Loucy (cell line): ENCODE measurements at regions not wholly inside any gene's neighbourhood (a gene's known extent, or its start where the extent isn't known, plus 50 kb on each side); places are given as distances from the start of the nearest gene placed in this dataset.

Experiments
- H2AFZ ChIP-seq: fragments of 200-600 bp; sonication (generic); 2 replicates; pipeline ENCODE4 v1.6.0; 2016; ENCODE audit warnings: antibody characterized with exemption, mild to moderate bottlenecking, low read length, moderate library complexity
- H3F3A ChIP-seq: fragments of 200-600 bp; 2 replicates; pipeline ENCODE4 v1.6.0; 2016; ENCODE audit warnings: antibody characterized with exemption, low read depth, mild to moderate bottlenecking
- H3K27me3 ChIP-seq: fragments of 200-600 bp; sonication (generic); 2 replicates; pipeline ENCODE4 v1.6.1; 2014; ENCODE audit warnings: low read length, mild to moderate bottlenecking; ENCODE audit not compliant: insufficient read depth, poor library complexity, severe bottlenecking
- H3K36me3 ChIP-seq: fragments of 200-600 bp; sonication (generic); 2 replicates; pipeline ENCODE4 v1.6.1; 2016; ENCODE audit warnings: low read length; ENCODE audit not compliant: insufficient read depth
- H3K4me1 ChIP-seq: fragments of 200-600 bp; sonication (generic); 2 replicates; pipeline ENCODE4 v1.5.1; 2014; ENCODE audit warnings: low read length, mild to moderate bottlenecking; ENCODE audit not compliant: insufficient read depth, poor library complexity, severe bottlenecking
- H3K4me2 ChIP-seq: fragments of 200-600 bp; sonication (generic); 2 replicates; pipeline ENCODE4 v1.6.0; 2014; ENCODE audit warnings: antibody characterized with exemption, low read length, low read depth, mild to moderate bottlenecking; ENCODE audit not compliant: poor library complexity, severe bottlenecking
- H3K4me3 ChIP-seq: fragments of 200-600 bp; sonication (generic); 2 replicates; pipeline ENCODE4 v1.5.1; 2014; ENCODE audit warnings: low read length, mild to moderate bottlenecking, mixed read lengths; ENCODE audit not compliant: poor library complexity, severe bottlenecking
- H3K79me2 ChIP-seq: fragments of 200-600 bp; sonication (generic); 2 replicates; pipeline ENCODE4 v1.6.1; 2014; ENCODE audit warnings: low read length; ENCODE audit not compliant: insufficient read depth
- H3K9ac ChIP-seq: fragments of 200-600 bp; sonication (generic); 2 replicates; pipeline ENCODE4 v1.6.0; 2014; ENCODE audit warnings: mild to moderate bottlenecking, low read depth, low read length, moderate library complexity; ENCODE audit not compliant: poor library complexity, severe bottlenecking
- H3K9me2 ChIP-seq: fragments of 200-600 bp; sonication (generic); replicated peaks from 2 replicates; pipeline ENCODE4 v1.6.1; 2016; ENCODE audit warnings: low read depth, low read length, mixed read lengths
- H3K9me3 ChIP-seq: fragments of 200-600 bp; sonication (generic); 2 replicates; pipeline ENCODE4 v1.6.1; 2014; ENCODE audit warnings: mild to moderate bottlenecking, antibody characterized with exemption, low read length, low read depth; ENCODE audit not compliant: insufficient read depth
- H4K20me1 ChIP-seq: fragments of 200-600 bp; sonication (generic); 2 replicates; pipeline ENCODE4 v1.6.0; 2014; ENCODE audit warnings: antibody characterized with exemption, low read length, mild to moderate bottlenecking; ENCODE audit not compliant: insufficient read depth, poor library complexity, severe bottlenecking
- EZH2phosphoT487 ChIP-seq: fragments of 200-600 bp; IDR thresholded peaks from 2 replicates; pipeline ENCODE4 v1.6.1; 2018; ENCODE audit warnings: antibody characterized with exemption, mild to moderate bottlenecking, moderate library complexity, borderline replicate concordance
- TF ChIP-seq, protein P1 (sequence below): fragments of 200-600 bp; sonication (generic); conservative IDR thresholded peaks from 2 replicates; pipeline ENCODE4 v1.5.1; 2014; ENCODE audit warnings: mild to moderate bottlenecking, antibody characterized with exemption, low read length

DNA sequence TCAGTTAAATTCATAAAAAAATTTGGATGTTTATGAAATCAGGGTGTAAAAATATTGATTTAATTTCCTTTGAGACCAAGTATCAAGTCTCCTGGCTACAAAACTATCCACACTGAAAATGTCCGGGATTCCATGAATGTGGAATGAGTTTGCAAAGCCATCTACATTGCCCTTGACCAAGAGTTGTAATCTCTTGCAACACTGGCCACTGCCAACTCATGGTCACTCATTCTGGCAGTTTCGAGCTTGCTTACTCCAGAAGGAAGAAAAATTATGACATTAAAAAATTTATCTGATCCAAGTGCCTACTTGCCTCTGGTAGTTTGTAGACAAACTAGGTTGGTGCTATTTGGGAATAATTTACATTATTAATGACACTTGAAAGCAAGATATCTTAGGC is 84.2 kb downstream of the NPY start:
- no peaks in the 10 kb centered on the region for H3K9me2 ChIP-seq
- no peaks in the 10 kb centered on the region for H3K9me3 ChIP-seq
- no peaks in the 10 kb centered on the region for H3F3A ChIP-seq
- no peaks in the 10 kb centered on the region for H3K27me3 ChIP-seq
- H2AFZ ChIP-seq: no peak overlapping the region
- no peak overlapping the region for H3K4me3 ChIP-seq
- no peaks in the 10 kb centered on the region for H4K20me1 ChIP-seq
- no peaks in the 10 kb centered on the region for H3K4me1 ChIP-seq
- TF ChIP-seq, protein P1, sequence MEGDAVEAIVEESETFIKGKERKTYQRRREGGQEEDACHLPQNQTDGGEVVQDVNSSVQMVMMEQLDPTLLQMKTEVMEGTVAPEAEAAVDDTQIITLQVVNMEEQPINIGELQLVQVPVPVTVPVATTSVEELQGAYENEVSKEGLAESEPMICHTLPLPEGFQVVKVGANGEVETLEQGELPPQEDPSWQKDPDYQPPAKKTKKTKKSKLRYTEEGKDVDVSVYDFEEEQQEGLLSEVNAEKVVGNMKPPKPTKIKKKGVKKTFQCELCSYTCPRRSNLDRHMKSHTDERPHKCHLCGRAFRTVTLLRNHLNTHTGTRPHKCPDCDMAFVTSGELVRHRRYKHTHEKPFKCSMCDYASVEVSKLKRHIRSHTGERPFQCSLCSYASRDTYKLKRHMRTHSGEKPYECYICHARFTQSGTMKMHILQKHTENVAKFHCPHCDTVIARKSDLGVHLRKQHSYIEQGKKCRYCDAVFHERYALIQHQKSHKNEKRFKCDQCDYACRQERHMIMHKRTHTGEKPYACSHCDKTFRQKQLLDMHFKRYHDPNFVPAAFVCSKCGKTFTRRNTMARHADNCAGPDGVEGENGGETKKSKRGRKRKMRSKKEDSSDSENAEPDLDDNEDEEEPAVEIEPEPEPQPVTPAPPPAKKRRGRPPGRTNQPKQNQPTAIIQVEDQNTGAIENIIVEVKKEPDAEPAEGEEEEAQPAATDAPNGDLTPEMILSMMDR: no peak
- no peak overlapping the region for H3K9ac ChIP-seq
- no peaks in the 10 kb centered on the region for H3K36me3 ChIP-seq
- H3K4me2 ChIP-seq: no peak overlapping the region
- no peaks in the 10 kb centered on the region for H3K79me2 ChIP-seq

DNA sequence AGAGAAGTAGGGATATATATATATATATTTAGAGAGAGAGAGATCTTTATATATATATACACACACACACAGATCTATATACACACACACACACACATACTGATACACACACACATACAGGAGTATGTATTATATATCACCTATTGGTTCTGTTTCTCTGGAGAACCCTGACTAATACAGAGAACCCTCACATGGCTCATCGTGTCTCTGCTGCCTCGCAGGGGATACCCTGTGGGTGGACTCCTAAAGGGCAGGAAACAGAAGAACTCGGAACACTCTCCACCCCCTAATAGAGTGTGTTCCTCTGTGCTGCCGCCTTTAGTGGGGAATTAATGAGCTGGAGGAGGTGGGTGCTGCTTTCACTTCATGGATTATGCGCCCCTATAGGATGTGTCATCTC is 86.6 kb downstream of the NPY start:
- no peaks in the 10 kb centered on the region for H3K27me3 ChIP-seq
- no peaks in the 10 kb centered on the region for H3K79me2 ChIP-seq
- H3K9ac ChIP-seq: no peak overlapping the region
- H3K36me3 ChIP-seq: no peaks in the 10 kb centered on the region
- no peaks in the 10 kb centered on the region for H3K9me2 ChIP-seq
- no peaks in the 10 kb centered on the region for H3K4me1 ChIP-seq
- no peaks in the 10 kb centered on the region for H3F3A ChIP-seq
- H3K4me3 ChIP-seq: no peak overlapping the region
- no peaks in the 10 kb centered on the region for H3K9me3 ChIP-seq
- TF ChIP-seq, protein P1: no peak
- TF ChIP-seq EZH2phosphoT487: no peak
- no peaks in the 10 kb centered on the region for H4K20me1 ChIP-seq
- no peak overlapping the region for H3K4me2 ChIP-seq
- H2AFZ ChIP-seq: no peak overlapping the region

DNA sequence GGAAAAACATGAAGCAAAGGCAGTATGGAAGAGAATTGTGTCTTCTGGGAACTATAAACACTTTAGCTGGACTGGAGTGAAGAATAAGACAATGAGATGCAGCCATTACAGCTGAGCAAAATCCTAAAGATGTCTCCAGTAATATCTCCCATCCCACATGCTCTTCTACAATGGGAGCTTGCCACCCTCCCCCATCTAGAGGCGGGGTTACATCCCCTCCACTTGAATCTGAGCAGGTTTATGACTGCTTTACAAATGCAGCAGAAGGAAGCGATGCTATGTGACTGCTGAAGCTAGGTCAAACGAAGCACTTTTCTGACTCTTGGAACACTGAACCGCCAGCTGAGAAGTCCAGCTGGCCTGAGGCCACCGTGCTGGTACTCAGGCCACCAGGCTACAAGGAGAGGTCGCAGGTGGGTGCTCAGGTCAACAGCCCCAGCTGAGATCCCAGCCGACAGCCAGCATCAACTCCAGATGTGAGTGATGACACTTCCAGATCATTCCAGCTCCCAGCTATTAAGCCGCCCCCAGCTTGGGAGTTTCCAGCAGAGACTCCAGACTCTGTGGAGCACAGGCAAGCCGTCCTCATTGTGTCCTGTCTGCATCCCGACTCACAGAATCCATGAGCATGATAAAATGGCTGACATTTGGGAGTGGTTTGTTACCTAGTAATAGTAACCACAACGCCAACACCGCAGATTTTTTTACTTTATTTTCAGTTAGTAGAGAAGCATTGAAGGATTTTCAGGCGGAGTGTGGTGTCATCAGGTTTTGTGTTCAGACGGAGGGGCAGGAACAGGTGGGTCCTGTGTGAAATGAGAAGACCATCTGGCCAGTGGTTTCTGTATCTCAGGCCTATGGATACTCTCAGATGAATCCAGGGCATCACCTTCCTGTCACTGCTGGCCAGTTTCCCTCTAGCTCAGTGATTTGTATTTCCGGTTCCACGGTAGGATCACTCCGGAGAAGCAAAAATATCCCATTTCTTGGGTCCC is 89.3 kb downstream of the NPY start:
- Histone ChIP-seq H3K9me2 (no peaks in the 10 kb centered on the region), H2AFZ (no peak overlapping the region), H3F3A (no peaks in the 10 kb centered on the region), H3K9me3 (no peaks in the 10 kb centered on the region), H3K79me2 (no peaks in the 10 kb centered on the region), H3K36me3 (no peaks in the 10 kb centered on the region), H3K27me3 (no peaks in the 10 kb centered on the region), H3K4me1 (no peaks in the 10 kb centered on the region), H3K4me3 (no peak overlapping the region), H3K9ac (no peak overlapping the region), H4K20me1 (no peaks in the 10 kb centered on the region), H3K4me2 (no peak overlapping the region)
- no peak for TF ChIP-seq EZH2phosphoT487
- TF ChIP-seq, protein P1: no peak
